ENCODE measurements at regions not wholly inside any gene's neighbourhood (a gene's known extent, or its start where the extent isn't known, plus 50 kb on each side); places are given as distances from the start of the nearest gene placed in this dataset.
"Not testable (repeated sequence)": the region's sequence is repeated elsewhere in the genome, so short reads cannot be mapped to it uniquely, and the experiment has no call there.

DNA sequence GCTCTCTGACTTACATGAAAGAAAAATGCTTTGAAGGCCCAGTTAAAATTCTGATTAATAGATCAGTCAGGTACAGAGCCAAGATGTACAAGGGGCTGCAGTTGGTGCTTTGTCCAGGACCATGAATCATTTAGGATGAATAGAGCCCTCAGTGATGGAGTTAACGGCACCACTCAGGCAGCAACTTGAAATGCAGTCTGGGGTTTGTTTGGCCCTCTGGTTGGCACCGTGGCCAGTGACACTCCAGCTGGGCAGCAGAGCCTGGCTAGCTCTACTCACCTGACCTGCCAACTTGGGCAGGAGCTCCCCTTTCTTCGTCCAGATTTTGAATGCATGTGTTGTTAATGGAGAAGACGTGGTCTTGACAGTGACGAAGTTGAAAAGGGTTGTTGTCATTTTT is 493.0 kb upstream of the ACVR2A start:
- no peak for DNase-seq

DNA sequence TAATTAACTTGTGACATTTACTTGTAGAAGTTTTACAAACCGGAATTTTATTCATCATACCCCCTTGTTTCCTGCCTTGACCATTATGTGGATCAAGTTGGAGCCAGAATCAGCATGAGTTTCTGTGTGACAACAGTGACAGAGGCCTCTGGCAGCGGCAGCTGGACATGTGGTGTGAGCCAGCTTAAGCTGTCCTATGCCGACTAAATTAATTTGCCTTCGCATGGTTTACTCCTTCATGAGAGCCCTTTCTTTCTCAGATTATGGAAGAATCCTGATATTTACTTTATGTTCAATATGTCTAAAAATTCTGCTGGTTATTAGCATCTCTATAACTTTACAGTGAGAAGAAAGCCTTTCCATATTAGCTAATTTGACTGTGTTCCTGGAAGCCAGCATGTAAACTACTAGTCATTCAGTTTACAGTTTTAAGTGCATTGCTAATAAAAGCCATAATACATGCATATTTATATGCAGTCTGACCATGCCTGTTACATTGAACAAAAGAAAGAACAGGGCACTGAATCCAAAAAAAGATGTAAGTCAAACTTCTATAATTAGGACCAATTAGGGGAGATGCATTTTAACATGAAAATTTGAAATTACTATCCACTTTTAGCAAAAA is 495.8 kb upstream of the ACVR2A start:
- peak; percentile 88 for DNase-seq

DNA sequence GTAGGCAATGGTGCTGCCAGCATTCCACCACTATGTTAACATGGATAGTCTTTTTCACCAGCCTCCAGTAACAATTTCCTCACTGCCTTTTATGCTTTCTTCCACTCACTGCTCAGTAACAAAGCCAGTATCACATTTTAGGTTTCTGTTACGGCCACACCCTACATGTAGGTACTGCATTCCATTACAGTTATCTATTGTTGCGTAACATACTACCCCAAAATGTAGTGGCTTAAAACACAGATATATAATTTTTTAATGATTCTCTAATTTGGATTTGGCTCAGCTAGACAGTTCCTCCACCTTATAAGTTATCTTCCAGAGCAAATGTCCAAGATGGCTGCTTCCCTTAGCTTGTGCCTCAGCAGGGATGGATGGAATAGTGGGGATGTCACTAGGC is 498.7 kb upstream of the ACVR2A start:
- DNase-seq: no peak

DNA sequence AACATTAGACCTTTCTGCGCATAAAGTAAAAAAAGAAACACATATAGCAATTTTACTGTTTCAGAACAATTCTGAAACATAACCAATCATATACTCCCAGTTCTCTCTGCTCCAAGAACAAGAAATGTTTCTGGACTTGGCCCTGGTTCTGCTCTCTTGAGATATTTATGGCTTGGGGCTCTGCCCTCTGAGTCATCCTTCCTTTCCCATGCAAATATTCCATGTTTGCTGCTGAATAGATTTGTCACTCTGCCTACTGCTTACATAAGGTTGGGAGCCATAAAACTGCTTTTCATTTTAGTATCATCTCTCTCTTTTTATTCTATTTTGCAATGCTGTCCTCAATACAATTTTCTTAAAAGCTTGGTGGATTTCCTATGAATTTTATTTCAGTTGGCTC is 499.6 kb upstream of the ACVR2A start:
- DNase-seq: no peak

DNA sequence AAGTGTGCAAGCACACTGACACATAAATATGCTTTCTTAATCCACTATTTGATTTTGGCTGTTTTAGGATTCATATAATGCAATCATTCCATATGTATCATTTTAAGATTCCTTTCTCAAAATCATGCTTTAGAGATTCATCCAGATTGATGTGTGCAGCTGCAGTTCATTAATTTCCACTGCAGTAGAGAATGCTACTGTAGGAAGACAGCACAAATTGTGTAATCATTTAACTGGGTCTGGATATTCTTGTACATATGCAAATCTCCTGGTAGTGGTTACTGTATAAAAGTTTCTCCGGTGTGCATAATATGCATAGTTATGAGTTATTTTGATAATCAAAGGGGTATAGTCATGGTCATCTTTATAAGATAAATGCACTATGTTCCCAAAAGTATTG is 502.5 kb upstream of the ACVR2A start:
- no peak for DNase-seq

DNA sequence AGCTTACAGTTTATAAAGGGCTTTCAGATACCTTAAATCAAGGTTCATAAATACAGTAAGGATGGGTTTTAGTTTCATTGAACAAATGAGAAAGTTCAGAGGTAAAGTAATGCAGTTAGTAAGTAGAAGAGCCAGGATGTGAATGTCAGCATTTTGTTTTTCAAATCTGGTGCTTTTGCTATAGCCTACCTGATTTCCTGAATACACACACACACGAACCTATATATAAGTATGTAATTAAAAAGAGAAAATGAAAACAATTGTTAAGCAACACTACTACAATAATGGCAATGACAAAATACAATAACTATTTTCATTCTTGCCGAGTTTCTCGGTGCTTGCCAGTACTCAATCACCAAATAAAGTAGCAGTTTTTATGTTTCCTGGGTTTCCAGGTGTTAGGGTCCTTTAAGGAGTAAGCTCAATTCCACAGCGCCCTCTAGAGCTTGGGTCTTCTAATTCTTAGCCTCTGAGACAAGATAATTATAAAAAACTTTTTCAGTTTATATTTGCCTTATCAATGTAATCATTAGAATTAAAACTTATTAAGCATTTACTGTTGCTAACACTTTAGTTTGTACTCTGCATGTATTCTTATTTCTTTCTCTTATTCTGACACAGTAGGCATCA is 512.9 kb upstream of the ACVR2A start:
- peak; percentile 76 for DNase-seq

DNA sequence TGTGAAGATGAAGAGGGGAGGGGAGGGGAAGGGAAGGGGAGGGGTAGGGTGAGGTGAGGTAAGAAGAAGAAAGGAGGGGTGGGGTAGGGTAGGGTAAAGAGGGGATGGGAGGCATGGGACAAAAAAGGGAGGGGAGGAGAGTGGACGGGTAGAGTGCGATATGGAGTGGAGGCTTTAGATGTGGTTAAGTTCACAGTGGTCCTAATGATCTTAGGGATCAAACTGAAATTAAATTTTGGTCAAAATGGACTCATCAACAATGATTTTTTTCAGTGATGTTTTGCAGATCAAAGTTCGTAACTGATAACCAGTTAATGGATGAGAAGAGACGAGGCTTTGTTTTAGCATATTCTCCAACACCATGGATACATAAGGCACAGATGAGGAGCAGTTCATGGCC is 513.9 kb upstream of the ACVR2A start:
- no peak for DNase-seq

DNA sequence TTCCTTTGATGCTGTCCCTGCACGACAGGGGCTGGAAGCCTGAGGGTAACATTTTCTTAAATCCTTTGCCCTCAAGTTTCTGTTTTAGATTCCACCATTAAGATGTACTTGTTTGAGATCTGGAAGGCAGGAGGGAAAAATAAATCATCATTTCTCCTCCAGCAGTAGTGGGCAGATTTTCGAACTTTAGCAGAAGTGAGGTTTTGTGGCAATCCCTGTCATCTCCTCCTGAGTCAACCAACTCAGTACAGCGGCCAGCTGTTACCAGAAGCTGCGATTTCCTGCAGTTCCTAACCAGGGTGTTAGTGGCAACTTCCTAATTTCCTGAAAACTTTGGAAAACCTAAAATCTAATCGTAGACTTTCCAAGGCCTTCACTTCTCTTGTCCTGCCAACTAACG is 517.2 kb upstream of the ACVR2A start:
- DNase-seq: no peak

DNA sequence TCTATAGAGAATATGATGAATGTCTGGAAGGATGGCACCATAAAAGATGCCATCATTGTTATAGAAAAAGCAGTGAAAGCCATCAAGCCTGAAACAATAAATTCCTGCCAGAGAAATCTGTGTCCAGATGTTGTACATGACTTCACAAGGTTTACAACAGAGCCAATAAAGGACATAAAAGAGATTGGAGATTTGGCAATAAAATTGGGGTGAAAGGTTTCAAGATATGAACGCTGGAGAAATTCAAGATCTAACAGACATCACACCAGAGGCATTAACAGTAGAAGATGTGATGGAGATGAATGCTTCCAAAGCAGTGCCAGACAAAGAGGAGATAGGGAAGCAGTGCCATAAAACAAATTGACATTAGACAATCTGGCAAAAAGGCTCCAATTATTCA is 518.8 kb upstream of the ACVR2A start:
- no peak for DNase-seq

DNA sequence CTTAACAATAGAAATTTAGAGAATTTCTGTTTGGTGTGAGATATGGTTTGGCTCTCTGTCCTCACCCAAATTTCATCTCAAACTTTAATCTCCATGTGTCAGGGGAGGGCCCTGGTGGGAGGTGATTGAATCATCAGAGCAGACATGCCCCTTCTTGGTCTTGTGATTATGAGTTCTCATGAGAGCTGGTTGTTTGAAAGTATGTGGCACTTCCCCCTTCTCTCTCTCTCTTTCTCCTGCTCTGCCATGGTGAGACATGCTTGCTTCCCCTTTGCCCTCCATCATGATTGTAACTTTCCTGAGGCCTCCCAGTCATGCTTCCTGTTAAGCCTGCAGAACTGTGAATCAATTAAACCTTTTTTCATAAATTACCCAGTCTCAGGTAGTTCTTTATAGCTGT is 524.7 kb upstream of the ACVR2A start:
- DNase-seq: no peak

DNA sequence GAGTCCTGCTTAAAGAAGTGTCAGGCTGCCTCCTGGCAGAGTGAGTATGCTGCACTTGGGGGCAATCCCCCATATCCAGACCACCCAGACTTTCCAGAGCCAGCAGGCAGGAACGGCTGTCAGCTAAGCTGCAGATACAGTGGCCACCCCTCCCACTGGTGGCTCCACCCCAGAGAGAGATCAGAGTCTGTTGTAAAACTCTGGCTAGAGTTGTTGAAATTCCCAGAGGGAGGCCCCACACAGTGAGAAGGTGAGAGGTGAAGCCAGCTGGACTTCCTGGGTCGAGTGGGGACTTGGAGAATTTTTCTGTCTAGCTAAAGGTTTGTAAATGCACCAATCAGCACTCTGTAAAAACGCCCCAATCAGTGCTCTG is 533.8 kb upstream of the ACVR2A start:
- DNase-seq: no peak

DNA sequence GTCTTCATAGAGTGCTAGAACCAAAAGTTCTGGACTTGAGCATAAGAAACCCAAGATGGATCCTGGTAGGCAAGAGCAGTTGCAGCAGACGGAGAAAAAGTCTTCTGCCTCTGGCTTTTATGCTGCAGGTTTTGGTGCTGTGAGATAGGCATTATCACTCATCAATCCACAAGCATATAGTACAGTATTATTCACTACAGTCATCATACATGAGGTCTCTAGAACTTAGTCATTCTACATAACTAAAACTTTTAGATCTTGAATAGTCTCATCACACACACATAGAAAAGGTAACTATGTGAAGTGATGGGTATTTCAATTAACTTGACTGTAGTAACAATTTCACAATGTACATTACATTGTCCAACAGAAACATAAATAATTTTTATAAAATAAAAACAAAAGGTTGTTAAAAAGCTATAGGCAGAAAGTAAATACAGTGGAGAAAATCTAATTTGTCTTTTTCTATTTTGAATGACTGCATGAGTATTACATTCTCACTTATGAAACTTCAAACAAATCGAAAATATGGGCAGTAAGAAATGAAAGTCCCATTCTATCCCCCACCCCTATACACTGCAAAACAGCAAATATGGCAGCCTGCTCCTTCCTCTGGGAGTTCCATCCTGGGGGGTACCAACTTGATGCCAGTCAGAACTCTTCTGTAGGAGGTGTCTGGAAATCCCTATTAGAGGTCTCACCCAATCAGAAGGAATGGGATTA is 534.3 kb upstream of the ACVR2A start:
- no peak for DNase-seq

DNA sequence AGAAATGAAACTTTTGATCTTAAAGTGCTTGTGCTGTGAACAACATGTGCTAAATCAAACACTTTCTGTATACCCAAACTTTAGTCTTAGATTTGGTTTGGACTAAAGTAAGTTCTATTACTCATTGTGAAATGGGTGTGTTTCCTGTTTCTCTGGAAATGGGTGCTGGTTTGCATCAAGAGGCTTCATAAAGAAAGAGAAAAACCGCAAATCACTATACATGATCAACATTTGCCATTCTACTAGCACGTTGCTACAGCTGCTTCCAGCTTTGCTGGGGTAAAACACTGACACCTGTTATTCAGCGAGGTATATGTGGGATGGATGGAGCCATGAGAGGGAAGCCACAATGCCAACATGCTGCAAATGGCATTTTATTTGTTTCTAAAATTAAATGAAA is 547.0 kb upstream of the ACVR2A start:
- no peak for DNase-seq

DNA sequence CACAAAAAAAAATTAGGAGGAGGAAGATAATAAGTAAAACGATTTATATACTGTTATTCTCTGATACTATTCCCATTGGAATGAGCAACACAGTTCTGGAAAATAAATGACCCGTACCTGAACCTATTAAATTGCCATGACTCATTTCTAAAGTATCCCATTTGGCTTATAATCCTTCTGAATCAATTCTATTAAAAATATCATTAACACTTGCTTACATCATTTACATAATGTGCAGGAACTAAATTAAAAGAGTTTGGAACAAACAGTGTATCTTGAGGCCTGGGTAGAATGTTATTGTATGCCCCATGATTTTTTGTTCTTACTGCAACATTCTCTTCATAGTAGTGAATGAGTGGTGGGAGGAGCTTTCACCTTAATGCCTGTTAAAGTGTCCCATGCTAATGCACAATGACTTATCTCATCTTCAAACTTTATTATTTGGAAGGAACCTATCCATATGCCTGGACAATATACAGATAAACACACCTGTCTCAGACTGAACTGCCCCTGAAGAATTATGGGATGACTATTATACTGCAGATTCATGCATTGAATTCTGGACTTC is 549.9 kb upstream of the ACVR2A start:
- DNase-seq: no peak

DNA sequence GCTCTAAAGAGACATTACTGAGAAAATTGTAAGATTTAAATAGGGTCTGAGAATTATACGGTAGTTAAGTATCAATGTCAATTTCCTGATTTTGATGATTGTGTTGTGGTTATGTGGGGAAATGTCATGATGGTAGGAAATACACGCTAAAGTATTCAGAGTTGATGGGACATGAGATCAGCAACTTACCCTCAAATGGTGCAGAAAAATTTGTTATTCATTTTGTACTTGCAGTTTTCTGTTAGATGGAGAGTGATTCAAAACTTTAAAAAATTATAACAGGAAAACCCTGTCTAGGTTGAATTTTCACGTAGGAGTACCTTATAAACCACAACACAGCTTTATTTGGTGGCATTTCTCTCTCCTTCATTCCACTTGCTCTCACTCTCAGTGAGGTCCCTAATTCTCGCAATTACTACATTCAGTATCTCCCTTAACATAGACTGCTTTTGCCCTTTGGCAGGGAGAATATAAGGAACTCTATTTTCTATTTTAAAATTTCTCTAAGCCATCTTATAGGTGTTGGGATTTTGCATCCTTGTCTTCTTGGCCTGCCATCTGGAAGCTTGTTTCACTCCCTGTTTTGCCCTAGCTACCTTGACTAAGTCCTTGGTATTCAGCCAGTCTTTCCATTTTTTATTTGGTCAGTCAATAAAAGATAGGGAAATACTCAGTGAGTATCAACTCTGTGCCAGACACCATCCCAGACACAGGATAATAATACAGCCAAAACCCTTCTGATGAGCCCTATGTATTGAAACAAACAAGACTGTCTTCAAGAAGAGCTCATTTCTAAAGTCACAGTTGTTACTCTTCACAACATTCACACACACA is 550.6 kb upstream of the ACVR2A start:
- DNase-seq: no peak

DNA sequence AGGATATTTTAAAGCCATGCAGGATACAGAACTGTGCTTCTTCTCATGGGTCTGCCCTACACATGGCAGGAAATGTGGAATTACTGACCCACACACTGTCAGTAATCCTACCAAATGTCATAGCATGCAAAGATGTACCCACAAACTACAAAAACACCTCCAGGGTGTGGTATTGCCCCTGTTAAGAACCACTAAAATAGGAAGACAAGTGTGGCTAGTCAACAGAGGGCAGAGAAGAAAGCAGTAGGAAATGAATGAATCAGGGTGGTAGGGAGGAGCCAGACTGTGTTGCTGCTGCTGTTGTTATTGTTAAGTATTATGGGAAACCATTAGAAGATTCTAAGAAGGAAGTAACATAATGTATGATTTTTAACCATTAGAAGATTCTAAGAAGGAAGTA is 556.7 kb upstream of the ACVR2A start:
- DNase-seq: no peak

DNA sequence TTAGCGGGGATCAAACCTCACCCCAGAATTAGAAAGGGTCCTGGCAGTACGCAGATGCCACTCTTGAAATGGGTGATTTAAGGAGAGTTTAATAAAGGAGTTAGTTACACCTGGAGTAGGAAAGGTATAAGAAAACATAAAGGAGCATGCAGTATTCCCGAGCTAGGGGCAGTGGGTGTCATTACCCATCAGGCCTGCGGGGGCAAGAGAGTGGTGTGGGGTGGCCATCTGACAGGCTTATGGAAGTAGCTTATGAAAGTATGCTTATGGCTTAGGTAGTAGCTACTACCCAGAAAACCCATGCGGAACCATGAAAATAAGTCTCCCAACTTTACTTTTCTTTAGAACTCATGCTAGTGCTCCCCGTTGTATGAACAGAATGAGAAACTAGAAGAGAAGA is 568.9 kb upstream of the ACVR2A start:
- peak; percentile 30 for DNase-seq

DNA sequence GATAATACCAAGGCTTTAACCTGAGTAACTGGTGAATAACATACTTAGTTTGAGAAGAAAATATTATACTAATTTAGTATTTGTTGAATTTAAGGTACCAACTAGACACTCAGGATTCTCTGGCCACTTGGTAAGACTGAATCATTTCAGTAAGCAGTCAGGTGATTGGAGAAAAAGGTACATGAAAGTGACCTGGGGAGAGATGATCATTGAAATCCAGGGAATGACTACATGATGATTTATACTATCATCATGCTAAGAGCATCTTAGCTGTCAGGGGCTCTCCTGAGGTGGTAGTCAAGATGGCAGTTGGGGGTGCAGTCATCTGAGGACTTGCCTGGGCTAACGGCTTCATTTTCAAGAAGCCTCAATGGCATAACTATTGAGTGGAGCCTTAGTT is 571.2 kb upstream of the ACVR2A start:
- DNase-seq: no peak

DNA sequence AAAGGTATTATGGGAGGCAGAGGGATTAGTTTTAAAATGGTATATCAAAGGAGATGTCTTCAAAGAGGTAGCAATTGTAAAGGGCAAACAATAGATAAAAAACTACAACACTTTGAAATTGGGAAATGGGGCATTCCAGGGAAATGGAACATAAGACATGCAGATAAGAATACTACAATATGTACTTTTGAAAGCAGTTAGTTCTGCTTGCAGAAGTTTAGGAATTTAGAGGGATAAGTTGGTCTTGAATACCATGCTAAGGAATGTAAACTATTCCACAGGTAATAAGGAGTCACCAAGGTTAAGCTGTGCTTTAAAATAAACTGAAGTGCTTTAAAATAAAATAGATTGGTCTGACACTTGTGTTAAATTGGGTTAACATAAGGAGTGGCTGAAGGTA is 571.7 kb upstream of the ACVR2A start:
- no peak for DNase-seq

DNA sequence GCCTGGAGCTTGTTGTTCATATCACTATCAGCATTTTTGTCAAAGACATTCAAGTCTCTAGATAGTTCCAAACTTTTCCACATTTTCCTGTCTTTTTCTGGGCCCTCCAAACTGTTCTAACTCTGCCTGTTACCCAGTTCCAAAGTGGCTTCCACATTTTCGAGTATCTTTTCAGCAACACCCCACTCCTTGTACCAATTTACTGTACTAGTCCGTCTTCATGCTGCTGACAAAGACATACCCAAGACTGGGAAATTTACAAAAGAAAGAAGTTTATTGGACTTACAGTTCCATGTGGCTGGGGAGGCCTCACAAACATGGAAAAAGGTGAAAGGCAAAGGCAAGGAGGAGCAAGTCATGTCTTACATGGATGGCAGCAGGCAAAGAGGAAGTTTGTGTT is 575.2 kb upstream of the ACVR2A start:
- not testable (repeated sequence) for DNase-seq

DNA sequence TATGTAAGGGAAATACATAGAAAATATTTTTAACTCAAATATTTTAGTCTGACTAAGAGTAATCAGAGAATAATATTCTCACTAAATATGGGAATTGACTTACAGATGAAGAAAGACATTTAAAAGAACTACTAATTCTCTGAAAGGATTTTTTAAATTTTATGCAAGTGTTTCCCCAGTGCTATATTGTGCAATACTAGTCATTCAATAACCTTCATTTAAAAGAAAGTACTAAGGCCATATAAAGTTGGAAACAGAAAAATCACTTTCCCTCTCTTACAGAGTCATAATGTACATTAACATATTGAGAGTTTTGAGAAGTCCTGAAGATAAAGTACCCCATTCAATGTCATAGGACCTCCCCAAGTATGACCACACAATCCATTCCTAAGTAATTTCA is 584.6 kb upstream of the ACVR2A start:
- DNase-seq: no peak

DNA sequence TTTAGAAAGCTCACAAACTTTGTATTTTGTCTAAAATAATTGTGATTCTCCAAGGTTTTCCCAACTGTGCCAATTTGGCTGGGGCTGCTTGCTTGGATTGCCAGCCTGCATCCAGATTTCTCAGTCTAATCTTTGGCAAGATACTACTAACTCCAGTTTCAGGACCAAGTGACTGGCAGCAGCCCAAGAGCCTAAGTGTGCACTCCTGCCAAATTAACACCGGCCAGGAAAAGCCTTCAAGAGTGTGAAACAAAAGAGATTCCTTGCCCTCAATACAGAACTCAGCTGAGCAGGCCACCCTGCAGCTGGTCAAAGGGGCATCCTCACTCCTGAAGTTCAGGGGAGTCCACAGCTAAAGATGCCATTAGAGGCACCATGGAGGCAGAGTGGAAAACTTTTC is 589.0 kb upstream of the ACVR2A start:
- DNase-seq: no peak

DNA sequence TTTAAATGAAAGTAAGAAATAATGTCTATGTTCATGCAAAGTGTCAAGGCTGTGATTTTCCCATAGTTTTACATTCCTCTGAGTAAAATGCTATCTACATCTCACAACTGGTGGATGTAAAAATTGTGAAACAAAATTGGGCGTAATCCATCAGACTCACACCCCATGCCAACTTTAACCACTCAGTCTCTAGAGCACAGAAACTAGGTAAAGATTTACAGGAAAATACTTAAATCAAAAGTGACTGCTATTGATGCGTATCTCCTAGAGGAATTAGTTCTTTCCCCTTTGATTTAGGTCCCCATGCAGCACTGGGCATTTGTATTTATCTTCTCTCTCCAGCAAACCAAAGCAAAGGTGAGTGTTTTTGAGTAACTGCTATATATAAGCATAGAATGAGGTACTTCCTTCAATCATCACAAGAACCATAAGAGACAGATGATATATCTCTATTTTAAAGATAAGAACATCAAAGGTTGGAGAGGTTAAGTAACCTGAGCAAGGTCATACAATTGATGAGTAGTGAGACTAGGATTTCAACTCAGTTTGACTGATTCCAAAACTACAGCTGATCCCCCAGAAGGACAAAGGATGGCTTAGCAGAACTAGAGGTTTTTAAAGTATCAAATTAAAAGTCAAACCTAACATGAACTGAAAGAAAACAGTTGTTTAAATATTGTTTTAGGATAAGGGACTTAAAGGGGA is 594.0 kb upstream of the ACVR2A start:
- DNase-seq: no peak

All from NCI-H82 (cell line).